ENCODE measurements at regions not wholly inside any gene's neighbourhood (a gene's known extent, or its start where the extent isn't known, plus 50 kb on each side); places are given as distances from the start of the nearest gene placed in this dataset.

DNA sequence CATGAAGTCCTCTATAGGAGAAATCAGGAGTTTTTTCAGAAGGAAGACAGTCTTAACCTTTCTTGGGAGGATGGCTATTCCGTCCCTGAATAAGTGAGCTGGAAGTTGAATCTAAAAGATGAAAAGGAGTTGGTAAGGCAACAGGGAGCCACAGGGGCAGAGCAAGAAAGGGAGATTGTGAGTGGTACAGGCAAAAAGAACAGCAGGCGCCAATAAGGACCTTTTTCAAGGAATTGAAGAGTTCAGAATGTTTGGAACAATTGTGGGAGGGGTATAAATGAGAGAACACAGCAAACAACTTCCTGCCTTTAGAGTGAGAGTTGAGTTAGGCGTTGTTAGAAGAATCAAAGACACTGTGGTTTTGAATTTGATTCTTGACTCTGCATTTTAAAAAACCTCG is 1003.7 kb downstream of the EPHA7 start (continued):
- TF ChIP-seq, protein P1, sequence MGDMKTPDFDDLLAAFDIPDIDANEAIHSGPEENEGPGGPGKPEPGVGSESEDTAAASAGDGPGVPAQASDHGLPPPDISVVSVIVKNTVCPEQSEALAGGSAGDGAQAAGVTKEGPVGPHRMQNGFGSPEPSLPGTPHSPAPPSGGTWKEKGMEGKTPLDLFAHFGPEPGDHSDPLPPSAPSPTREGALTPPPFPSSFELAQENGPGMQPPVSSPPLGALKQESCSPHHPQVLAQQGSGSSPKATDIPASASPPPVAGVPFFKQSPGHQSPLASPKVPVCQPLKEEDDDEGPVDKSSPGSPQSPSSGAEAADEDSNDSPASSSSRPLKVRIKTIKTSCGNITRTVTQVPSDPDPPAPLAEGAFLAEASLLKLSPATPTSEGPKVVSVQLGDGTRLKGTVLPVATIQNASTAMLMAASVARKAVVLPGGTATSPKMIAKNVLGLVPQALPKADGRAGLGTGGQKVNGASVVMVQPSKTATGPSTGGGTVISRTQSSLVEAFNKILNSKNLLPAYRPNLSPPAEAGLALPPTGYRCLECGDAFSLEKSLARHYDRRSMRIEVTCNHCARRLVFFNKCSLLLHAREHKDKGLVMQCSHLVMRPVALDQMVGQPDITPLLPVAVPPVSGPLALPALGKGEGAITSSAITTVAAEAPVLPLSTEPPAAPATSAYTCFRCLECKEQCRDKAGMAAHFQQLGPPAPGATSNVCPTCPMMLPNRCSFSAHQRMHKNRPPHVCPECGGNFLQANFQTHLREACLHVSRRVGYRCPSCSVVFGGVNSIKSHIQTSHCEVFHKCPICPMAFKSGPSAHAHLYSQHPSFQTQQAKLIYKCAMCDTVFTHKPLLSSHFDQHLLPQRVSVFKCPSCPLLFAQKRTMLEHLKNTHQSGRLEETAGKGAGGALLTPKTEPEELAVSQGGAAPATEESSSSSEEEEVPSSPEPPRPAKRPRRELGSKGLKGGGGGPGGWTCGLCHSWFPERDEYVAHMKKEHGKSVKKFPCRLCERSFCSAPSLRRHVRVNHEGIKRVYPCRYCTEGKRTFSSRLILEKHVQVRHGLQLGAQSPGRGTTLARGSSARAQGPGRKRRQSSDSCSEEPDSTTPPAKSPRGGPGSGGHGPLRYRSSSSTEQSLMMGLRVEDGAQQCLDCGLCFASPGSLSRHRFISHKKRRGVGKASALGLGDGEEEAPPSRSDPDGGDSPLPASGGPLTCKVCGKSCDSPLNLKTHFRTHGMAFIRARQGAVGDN (IDR thresholded peaks at IDR 0.05): no peak
- TF ChIP-seq NBN (IDR thresholded peaks at IDR 0.05) (no peak), POLR2AphosphoS2 (IDR thresholded peaks at IDR 0.05; ENCODE audit: low read depth, low read length) (no peak), JUND (IDR thresholded peaks at IDR 0.05; ENCODE audit: low read depth, low read length) (no peak)

DNA sequence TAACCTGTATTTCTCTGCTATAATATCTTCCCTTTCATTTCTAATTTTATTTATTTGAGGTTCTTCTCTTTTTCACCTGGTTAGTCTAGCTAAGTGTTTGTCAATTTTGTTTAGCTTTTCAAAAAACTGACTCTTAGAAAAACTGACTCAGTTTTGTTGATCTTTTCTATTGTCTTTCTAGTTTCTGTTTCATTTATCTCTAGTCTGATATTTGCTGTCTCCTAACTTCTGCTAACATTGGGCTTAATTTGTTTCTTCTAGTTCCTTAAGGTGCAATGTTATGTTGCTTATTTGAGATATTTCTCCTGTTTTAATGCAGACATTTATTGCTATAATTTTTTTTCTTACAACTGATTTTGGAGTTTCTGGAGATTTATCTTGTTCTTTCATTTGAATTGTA is 1011.0 kb downstream of the EPHA7 start:
- intact Hi-C loops (cut with micrococcal nuclease; ENCODE audit: unreplicated experiment): no loop called here

More for the DNA sequence above, 1011.0 kb downstream of the EPHA7 start:
- ChIA-PET SMC1A (ENCODE audit: uncharacterized antibody, unreplicated experiment) (interaction anchor here (1.0 kb wide), 1 partner anchor 20 kb away, joined by 3 read pairs; no protein-coding TSS in a partner anchor), CTCF (no interaction called here), POLR2A (no interaction called here), RAD21 (ENCODE audit: unreplicated experiment) (no interaction called here)
- Histone ChIP-seq H3K9me3 (replicated peaks; ENCODE audit: control insufficient read depth, insufficient read depth, low read length) (no peaks in the 10 kb centered on the region), H3K27ac (ENCODE audit: control insufficient read depth, insufficient read depth) (no peak overlapping the region), H3K36me3 (ENCODE audit: control insufficient read depth in 2 of 2, insufficient read depth in 2 of 2, low read length in 1 of 2) (no peaks in the 10 kb centered on the region), H3K4me1 (ENCODE audit: control insufficient read depth, insufficient read depth, low read length) (no peaks in the 10 kb centered on the region), H3K79me2 (ENCODE audit: control insufficient read depth, insufficient read depth, low read length) (no peaks in the 10 kb centered on the region), H3K27me3 (replicated peaks in 1 of 2; ENCODE audit: control insufficient read depth in 2 of 2, insufficient read depth in 2 of 2, low read length in 1 of 2) (no peaks in the 10 kb centered on the region), H2AFZ (ENCODE audit: control insufficient read depth, low read depth, low read length) (no peak overlapping the region), H3K9ac (ENCODE audit: control insufficient read depth, insufficient read depth, low read length) (no peak overlapping the region), H3K4me3 (no peak overlapping the region), H4K20me1 (ENCODE audit: control insufficient read depth, insufficient read depth) (no peaks in the 10 kb centered on the region), H3K4me2 (ENCODE audit: control insufficient read depth, insufficient read depth) (no peak overlapping the region)
- BruUV-seq (replicated peaks): no TSS peak
- no peak for DNase-seq (ENCODE audit: low read depth, low spot score)
- TF ChIP-seq ESRRA (IDR thresholded peaks at IDR 0.05; ENCODE audit: low read length) (no peak), RAD21 (IDR thresholded peaks at IDR 0.05; ENCODE audit: insufficient read depth, low read depth, low read length) (no peak), RFX5 (IDR thresholded peaks at IDR 0.05; ENCODE audit: low read depth, low read length) (no peak), JUNB (IDR thresholded peaks at IDR 0.05) (no peak)
- in situ Hi-C loops (cut with MboI): no loop called here
- no peak for FAIRE-seq
- no peak for ATAC-seq

Measured in GM12878 (cell line).